ENCODE measurements at regions not wholly inside any gene's neighbourhood (a gene's known extent, or its start where the extent isn't known, plus 50 kb on each side); places are given as distances from the start of the nearest gene placed in this dataset.
"Not testable (repeated sequence)": the region's sequence is repeated elsewhere in the genome, so short reads cannot be mapped to it uniquely, and the experiment has no call there.

GRCh38 chr21:6072691-6073090 lies 4448.7 kb upstream of the TPTE start:
- not testable (repeated sequence) for TF ChIP-seq POLR2A, CTCF (IDR thresholded peaks at IDR 0.05)
